HepG2 (cell line): ENCODE measurements at regions not wholly inside any gene's neighbourhood (a gene's known extent, or its start where the extent isn't known, plus 50 kb on each side); places are given as distances from the start of the nearest gene placed in this dataset.

Experiments
- ATAC-seq: fragments of 200-7000 bp; cut with Tn5 transposase; 3 replicates; pipeline ENCODE4 v1.9.1; 2020; ENCODE audit warnings: mild to moderate bottlenecking, moderate library complexity
- BruUV-seq: library from RNA; stranded (reverse); fragments of 400-500 nt; replicated peaks from 2 replicates; lab custom pipeline; 2021; lab: Mats Ljungman, UMichigan
- CTCF ChIA-PET: fragments of 300-600 bp; formaldehyde crosslinking; extraction: SDS; loops from one replicate; lab custom pipeline; 2021; ENCODE audit warnings: low total read pairs, inconsistent platforms, low intra/inter-chr PET ratio; lab: Yijun Ruan, JAX
- POLR2A ChIA-PET: fragments of 350-600 bp; sonication (Branson Sonifier 250); formaldehyde crosslinking; loops from one replicate; lab custom pipeline; 2020; ENCODE audit warnings: antibody characterized with exemption, inconsistent platforms; lab: Yijun Ruan, JAX
- DNase-seq: peaks from one replicate; pipeline ENCODE4 v3.0.0-alpha.2; 2015; ENCODE audit warnings: low spot score
- FAIRE-seq: peaks from 3 replicates; lab custom pipeline; 2011; peaks lifted over from hg19 to GRCh38; lab: Jason Lieb, UNC
- H2AFZ ChIP-seq: one replicate; pipeline ENCODE4 v1.6.1; 2011; ENCODE audit warnings: low read length, inconsistent platforms
- H3K27ac ChIP-seq: fragments of 300-600 bp; 3 replicates; pipeline ENCODE4 v1.8.0; 2011; ENCODE audit warnings: mixed run types, mild to moderate bottlenecking, mixed read lengths, low read length, inconsistent platforms; ENCODE audit not compliant: insufficient read depth; ENCODE audit errors: extremely low read length
- H3K27me3 ChIP-seq, 2 experiments: fragments of 200-600 bp in 1 of 2; 2 replicates in 1 of 2; 3 replicates in 1 of 2; pipeline versions ENCODE4 v1.6.0 to v1.8.0; 2011; ENCODE audit warnings: low read length in 2 of 2, mild to moderate bottlenecking in 2 of 2, moderate library complexity in 2 of 2, inconsistent platforms in 1 of 2; ENCODE audit not compliant: insufficient read depth in 2 of 2, control insufficient read depth in 1 of 2
- H3K36me3 ChIP-seq, 2 experiments: fragments of 200-600 bp in 1 of 2; replicated peaks in 1 of 2; 2 replicates in 1 of 2; 3 replicates in 1 of 2; pipeline versions ENCODE4 v1.5.1 to v1.8.0; 2011; ENCODE audit warnings: low read length in 2 of 2, inconsistent platforms in 1 of 2; ENCODE audit not compliant: insufficient read depth in 2 of 2, control insufficient read depth in 1 of 2
- H3K4me1 ChIP-seq: 2 replicates; pipeline ENCODE4 v1.5.1; 2012; ENCODE audit warnings: low read length, inconsistent platforms; ENCODE audit not compliant: insufficient read depth
- H3K4me2 ChIP-seq: 2 replicates; pipeline ENCODE4 v1.6.0; 2011; ENCODE audit warnings: low read depth, low read length, inconsistent platforms
- H3K4me3 ChIP-seq, 3 experiments: fragments of 200-600 bp in 1 of 3; sonication (generic), shearing (Covaris generic) in 1 of 3; replicated peaks in 1 of 3; 2 replicates each; pipeline ENCODE4 v1.5.1; 2011 to 2016; ENCODE audit warnings: low read length in 3 of 3, inconsistent platforms in 2 of 3, low read depth in 2 of 3, mild to moderate bottlenecking in 2 of 3, control low read depth in 1 of 3, mixed read lengths in 1 of 3; ENCODE audit not compliant: insufficient read depth in 1 of 3
- H3K79me2 ChIP-seq: one replicate; pipeline ENCODE4 v1.6.1; 2011; ENCODE audit warnings: low read length, inconsistent platforms; ENCODE audit not compliant: insufficient read depth
- H3K9ac ChIP-seq: 2 replicates; pipeline ENCODE4 v1.6.0; 2011; ENCODE audit warnings: mild to moderate bottlenecking, low read depth, low read length, inconsistent platforms; ENCODE audit not compliant: insufficient read depth
- H3K9me3 ChIP-seq: 2 replicates; pipeline ENCODE4 v1.5.1; 2012; ENCODE audit warnings: mild to moderate bottlenecking, low read length
- H4K20me1 ChIP-seq: 2 replicates; pipeline ENCODE4 v1.6.0; 2011; ENCODE audit warnings: inconsistent platforms, mild to moderate bottlenecking, low read length, moderate library complexity; ENCODE audit not compliant: insufficient read depth
- IRX3 ChIP-seq: sonication (generic); formaldehyde crosslinking; IDR thresholded peaks from 2 replicates; pipeline ENCODE4 v1.8.1; 2023; ENCODE audit warnings: mild to moderate bottlenecking, low read depth, missing genetic modification reagents, borderline replicate concordance
- KDM2A ChIP-seq: sonication (generic); formaldehyde crosslinking; IDR thresholded peaks from 2 replicates; pipeline ENCODE4 v1.4.0; 2020; ENCODE audit warnings: low read depth, missing genetic modification reagents, borderline replicate concordance
- MAFF ChIP-seq: IDR thresholded peaks from 2 replicates; pipeline ENCODE4 v1.6.1; 2011; ENCODE audit warnings: low read depth, low read length, improper control_type of control experiment
- MAFK ChIP-seq, 2 experiments: IDR thresholded peaks in 1 of 2; conservative IDR thresholded peaks in 1 of 2; 2 replicates each; pipeline ENCODE4 v1.6.1; 2011; ENCODE audit warnings: improper control_type of control experiment in 2 of 2, low read length in 2 of 2
- MTF1 ChIP-seq: sonication (generic); formaldehyde crosslinking; IDR thresholded peaks from 2 replicates; pipeline ENCODE4 v1.5.0; 2020; ENCODE audit warnings: missing genetic modification reagents
- SRSF1 ChIP-seq: fragments of 200-400 bp; formaldehyde crosslinking; optimal IDR thresholded peaks from 2 replicates; pipeline ENCODE3; 2017; ENCODE audit warnings: mild to moderate bottlenecking, low read depth, low read length, moderate library complexity
- ZNF776 ChIP-seq: sonication (generic); formaldehyde crosslinking; IDR thresholded peaks from 2 replicates; pipeline ENCODE4 v1.4.0; 2020; ENCODE audit warnings: mild to moderate bottlenecking, missing genetic modification reagents
- ZNF839 ChIP-seq: sonication (generic); formaldehyde crosslinking; IDR thresholded peaks from 2 replicates; pipeline ENCODE4 v1.4.0; 2020; ENCODE audit warnings: missing genetic modification reagents, mild to moderate bottlenecking, borderline replicate concordance
- ZSCAN12 ChIP-seq: sonication (generic); formaldehyde crosslinking; IDR thresholded peaks from 2 replicates; pipeline ENCODE4 v1.9.0; 2021; ENCODE audit warnings: mild to moderate bottlenecking, missing genetic modification reagents
- WGBS: methylation state at CpG from one replicate; pipeline ENCODE4 v1.1.6; 2017; ENCODE audit warnings: low lambda C conversion rate; 5-methylcytosine and 5-hydroxymethylcytosine counted together
- in situ Hi-C: cut with HindIII; loops from 2 replicates; pipeline ENCODE4 v1.10.0; 2017; ENCODE audit warnings: low pct_unique_long_range_greater_than_20kb; ENCODE audit not compliant: extremely low pct_ligation_motif_present
- intact Hi-C: fragments of 100-400 bp; cut with micrococcal nuclease; formaldehyde crosslinking; loops from one replicate; pipeline ENCODE4 v1.10.0; 2022; ENCODE audit not compliant: unreplicated experiment
- TF ChIP-seq, protein P1 (sequence below): sonication (generic); formaldehyde crosslinking; IDR thresholded peaks from 2 replicates; pipeline ENCODE4 v1.9.0; 2021; ENCODE audit warnings: missing genetic modification reagents, borderline replicate concordance
- TF ChIP-seq, protein P2 (sequence below), 2 experiments: sonication (generic) in 1 of 2; formaldehyde crosslinking in 1 of 2; IDR thresholded peaks; 2 replicates each; pipeline versions ENCODE4 v1.4.0 to v1.6.1; 2016 to 2020; ENCODE audit warnings: borderline replicate concordance in 1 of 2, low read depth in 1 of 2, mild to moderate bottlenecking in 1 of 2, missing genetic modification reagents in 1 of 2

DNA sequence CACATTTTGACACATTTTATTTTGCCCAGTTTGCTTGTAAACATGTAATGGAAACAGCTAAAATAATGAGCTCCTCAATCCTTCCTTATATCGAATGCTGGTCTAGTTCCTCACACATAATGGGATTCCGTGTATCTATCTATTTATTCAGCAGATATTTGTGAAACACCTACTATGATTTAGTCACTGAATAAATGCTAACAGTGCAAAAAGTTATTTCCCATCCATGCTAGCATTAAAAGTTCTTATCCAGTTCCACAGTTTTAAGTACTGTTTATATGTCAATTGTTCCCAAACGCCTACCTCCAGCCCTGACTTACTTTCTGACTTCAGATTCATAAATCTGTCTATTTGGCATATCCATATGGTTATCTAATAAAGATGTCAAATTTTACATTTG lies 1788.7 kb upstream of the FLRT2 start:
- Histone ChIP-seq H3K27ac (no peak overlapping the region), H3K4me2 (no peak overlapping the region), H4K20me1 (no peaks in the 10 kb centered on the region), H3K36me3 (no peaks in the 10 kb centered on the region), H3K79me2 (no peaks in the 10 kb centered on the region), H3K4me3 (no peak overlapping the region), H3K9me3 (peaks cover 57% of the 10 kb centered on the region), H3K4me1 (no peaks in the 10 kb centered on the region), H2AFZ (no peak overlapping the region), H3K9ac (no peak overlapping the region), H3K27me3 (no peaks in the 10 kb centered on the region)
- TF ChIP-seq MAFK (conservative IDR thresholded peaks at IDR 0.05 in 1 of 2, IDR thresholded peaks at IDR 0.05 in 1 of 2; ENCODE audit: low read length in 2 of 2) (peak; percentile 69 to 74; a peak in 3 of 4 replicates), ZNF776 (CRISPR knock-in tag) (no peak), MAFF (peak; percentile 65), IRX3 (CRISPR knock-in tag) (no peak)
- CTCF ChIA-PET, result no interaction called here
- 3% methylated on average over 3 of the region's 3 CpGs for WGBS
- ATAC-seq, result no peak
- POLR2A ChIA-PET, result no interaction called here
- no peak for DNase-seq
- intact Hi-C loops (no loop called here), in situ Hi-C loops (no loop called here)
- no TSS peak for BruUV-seq
- FAIRE-seq, result no peak

- in situ Hi-C loops, result no loop called here
- Histone ChIP-seq H3K9ac (no peak overlapping the region), H3K4me2 (no peak overlapping the region), H3K9me3 (peaks cover 77% of the 10 kb centered on the region), H4K20me1 (no peaks in the 10 kb centered on the region), H3K27me3 (no peaks in the 10 kb centered on the region), H3K79me2 (no peaks in the 10 kb centered on the region), H2AFZ (no peak overlapping the region), H3K27ac (no peak overlapping the region), H3K4me1 (no peaks in the 10 kb centered on the region), H3K36me3 (no peaks in the 10 kb centered on the region), H3K4me3 (no peak overlapping the region)
- POLR2A ChIA-PET, result no interaction called here
- 0% methylated on average over 1 of the region's 1 CpG for WGBS
- CTCF ChIA-PET, result no interaction called here
- FAIRE-seq (no peak), DNase-seq (no peak), ATAC-seq (no peak)
- intact Hi-C loops, result no loop called here
- BruUV-seq, result no TSS peak
- TF ChIP-seq ZNF839 (CRISPR knock-in tag) (no peak), MTF1 (CRISPR knock-in tag) (no peak), MAFF (no peak), KDM2A (no peak), SRSF1 (no peak), ZSCAN12 (CRISPR knock-in tag) (no peak)
- TF ChIP-seq, protein P1, sequence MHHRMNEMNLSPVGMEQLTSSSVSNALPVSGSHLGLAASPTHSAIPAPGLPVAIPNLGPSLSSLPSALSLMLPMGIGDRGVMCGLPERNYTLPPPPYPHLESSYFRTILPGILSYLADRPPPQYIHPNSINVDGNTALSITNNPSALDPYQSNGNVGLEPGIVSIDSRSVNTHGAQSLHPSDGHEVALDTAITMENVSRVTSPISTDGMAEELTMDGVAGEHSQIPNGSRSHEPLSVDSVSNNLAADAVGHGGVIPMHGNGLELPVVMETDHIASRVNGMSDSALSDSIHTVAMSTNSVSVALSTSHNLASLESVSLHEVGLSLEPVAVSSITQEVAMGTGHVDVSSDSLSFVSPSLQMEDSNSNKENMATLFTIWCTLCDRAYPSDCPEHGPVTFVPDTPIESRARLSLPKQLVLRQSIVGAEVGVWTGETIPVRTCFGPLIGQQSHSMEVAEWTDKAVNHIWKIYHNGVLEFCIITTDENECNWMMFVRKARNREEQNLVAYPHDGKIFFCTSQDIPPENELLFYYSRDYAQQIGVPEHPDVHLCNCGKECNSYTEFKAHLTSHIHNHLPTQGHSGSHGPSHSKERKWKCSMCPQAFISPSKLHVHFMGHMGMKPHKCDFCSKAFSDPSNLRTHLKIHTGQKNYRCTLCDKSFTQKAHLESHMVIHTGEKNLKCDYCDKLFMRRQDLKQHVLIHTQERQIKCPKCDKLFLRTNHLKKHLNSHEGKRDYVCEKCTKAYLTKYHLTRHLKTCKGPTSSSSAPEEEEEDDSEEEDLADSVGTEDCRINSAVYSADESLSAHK, result no peak
- TF ChIP-seq, protein P2, sequence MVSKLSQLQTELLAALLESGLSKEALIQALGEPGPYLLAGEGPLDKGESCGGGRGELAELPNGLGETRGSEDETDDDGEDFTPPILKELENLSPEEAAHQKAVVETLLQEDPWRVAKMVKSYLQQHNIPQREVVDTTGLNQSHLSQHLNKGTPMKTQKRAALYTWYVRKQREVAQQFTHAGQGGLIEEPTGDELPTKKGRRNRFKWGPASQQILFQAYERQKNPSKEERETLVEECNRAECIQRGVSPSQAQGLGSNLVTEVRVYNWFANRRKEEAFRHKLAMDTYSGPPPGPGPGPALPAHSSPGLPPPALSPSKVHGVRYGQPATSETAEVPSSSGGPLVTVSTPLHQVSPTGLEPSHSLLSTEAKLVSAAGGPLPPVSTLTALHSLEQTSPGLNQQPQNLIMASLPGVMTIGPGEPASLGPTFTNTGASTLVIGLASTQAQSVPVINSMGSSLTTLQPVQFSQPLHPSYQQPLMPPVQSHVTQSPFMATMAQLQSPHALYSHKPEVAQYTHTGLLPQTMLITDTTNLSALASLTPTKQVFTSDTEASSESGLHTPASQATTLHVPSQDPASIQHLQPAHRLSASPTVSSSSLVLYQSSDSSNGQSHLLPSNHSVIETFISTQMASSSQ (IDR thresholded peaks at IDR 0.05; ENCODE audit: low read depth), result no peak
- TF ChIP-seq, protein P2 (CRISPR knock-in tag; IDR thresholded peaks at IDR 0.05; ENCODE audit: borderline replicate concordance), result no peak
These were observed 1785.7 kb upstream of the FLRT2 start for GRCh38 chr14:83744224-83744623.
